ENCODE measurements at regions not wholly inside any gene's neighbourhood (a gene's known extent, or its start where the extent isn't known, plus 50 kb on each side); places are given as distances from the start of the nearest gene placed in this dataset.

DNA sequence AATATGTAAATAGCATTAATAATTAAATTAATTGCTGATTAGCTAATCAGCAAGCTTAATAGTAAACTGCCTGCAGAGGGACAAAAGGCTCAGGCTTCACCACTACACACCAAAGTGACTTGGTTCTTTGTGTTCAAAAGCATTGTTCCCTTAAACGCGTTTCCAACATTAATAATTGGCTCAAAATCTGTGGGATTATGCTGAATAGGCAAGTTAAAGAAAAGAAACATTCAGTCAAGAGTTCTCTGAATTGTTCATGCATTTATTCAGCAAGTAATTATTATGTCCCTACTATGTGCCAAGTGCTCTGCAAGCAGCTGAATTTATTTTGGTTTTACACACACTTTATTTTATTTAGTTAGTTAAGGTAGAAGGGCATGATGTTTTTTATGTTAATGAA is 558.5 kb upstream of the ARRDC4 start:
- DNase-seq: no peak

DNA sequence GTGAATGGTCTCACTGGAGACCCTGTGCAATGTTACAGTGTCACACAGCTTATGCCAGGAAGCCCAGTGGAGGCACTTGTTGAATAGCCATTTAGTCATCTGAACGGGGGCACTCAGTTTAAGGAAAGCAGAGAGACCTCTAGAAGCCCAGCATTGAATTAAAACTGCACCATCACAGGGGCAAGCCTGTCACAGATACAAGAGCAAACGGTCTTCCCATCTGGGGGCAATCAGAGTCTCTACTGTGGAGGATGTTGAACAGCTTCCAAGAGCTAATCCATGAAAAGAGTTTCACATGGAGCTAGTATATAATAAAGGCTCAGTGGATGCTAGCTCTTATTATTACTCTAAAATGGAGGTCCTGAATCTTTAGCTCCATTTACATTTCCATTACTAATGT is 553.7 kb upstream of the ARRDC4 start:
- DNase-seq: no peak

- DNase-seq: peak; percentile 2
Observed at GRCh38 chr15:97410897-97411575, 549.5 kb upstream of the ARRDC4 start.

DNA sequence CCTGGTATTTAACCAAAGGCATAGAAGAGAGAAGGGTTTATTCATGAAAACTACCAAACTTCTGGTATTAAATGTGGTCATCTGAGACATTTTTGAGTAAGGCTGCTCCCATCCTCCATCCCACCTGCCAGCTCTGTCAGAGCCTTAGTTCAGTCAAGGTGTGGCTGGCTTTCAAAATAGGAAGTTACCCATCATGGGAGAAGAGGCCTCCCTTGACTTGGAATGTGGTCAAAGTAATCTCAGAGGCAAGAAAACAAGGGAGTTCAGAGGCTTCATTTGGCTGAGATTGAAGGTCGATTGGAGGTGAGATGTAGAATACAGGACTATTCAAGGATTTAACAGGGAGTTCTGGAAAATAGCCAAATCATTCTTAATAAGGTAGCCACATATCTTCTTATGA is 540.4 kb upstream of the ARRDC4 start:
- DNase-seq: no peak

DNA sequence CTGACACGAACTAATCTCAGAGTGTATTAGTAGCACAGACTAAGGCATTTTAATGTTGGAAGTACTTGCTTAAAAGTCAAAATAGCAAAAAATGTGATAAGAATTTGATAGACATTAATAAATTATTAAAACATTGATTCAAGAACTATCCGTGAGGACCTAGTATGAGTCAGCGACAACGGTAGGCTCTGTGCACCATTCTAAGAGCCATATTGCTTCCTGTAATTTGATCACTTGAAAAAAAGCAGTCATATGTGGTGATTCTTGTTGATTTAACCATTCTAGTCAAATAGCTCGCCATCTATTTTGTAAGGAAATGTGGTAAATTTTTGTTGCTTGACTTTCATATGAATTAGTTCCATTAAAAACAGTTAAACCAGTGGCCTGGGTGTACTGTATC is 534.9 kb upstream of the ARRDC4 start:
- no peak for DNase-seq

GRCh38 chr15:97443101-97443500 is 517.4 kb upstream of the ARRDC4 start:
- DNase-seq: no peak

DNA sequence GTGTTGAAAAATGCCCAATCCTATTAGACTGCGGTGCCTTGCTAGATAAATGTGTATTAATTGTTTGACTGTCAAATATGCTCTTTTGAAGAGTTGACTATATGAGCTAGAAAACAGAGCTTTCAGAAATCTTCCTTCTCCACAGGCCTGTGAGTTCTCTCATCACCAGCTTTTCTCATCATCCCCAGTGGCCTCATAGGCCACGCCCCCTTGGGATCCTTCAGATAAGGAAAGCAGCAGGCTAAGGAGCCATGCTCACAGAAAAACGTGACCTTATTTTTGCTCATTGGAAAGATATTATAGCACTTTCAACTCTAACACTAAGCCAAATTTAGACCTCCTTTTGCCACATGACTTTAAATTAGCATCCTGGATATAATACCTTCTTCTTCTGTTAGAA is 514.4 kb upstream of the ARRDC4 start:
- DNase-seq: no peak

GRCh38 chr15:97456521-97457202 is 503.8 kb upstream of the ARRDC4 start:
- DNase-seq: no peak

DNA sequence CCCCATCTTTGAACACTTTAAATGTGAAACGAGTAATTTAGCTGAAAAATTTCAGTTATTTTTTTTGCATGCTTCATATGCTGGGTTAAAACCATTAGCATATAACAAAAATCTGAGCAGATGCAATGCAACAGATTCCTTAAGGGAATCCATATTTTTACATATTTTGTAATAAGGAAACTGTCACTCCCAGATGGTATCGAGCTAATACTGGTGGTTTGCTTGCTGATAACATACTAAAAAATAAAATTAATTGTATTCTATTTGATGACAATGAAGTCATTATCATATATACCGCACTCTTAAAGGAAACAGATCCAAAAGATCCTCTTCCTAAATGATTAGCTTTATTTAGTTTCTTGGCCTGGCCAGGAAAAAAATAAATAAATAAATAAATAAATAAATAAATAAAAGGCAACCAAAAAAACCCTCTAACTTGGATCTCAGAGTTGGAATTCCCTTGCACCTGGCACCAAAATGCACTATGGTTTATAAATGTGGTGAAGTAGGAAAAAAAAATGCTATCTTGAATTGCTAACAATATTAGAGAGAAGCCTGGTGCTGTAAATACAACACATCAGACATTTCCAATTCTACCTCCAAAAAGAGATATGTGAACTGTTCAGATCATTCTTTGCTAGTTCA is 503.2 kb upstream of the ARRDC4 start:
- no peak for DNase-seq

DNA sequence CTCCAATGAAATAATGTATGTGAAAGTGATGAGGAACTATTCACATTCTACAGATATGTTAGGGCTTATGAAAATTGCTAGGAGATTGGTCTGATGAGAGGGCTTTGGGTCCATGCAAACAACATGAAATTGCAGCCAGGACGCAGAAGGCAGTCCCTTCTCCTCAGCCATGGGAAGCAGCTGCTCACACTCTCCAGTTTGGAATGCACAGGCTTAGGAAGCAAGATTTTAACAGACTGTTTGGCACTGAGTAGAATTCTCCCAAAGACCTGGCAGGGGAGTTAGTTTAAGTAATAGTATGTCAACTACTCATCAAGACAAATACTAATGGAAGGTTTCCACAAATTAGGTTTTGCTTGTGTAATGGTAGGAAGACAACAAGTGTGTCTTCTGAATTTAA is 500.7 kb upstream of the ARRDC4 start:
- no peak for DNase-seq

GRCh38 chr15:97461226-97461625 is 499.3 kb upstream of the ARRDC4 start:
- no peak for DNase-seq

- no peak for DNase-seq
Observed at GRCh38 chr15:97463696-97464095, 496.8 kb upstream of the ARRDC4 start.

GRCh38 chr15:97470417-97470816 is 490.1 kb upstream of the ARRDC4 start:
- no peak for DNase-seq

- DNase-seq: no peak
Observed at GRCh38 chr15:97473627-97474026, 486.9 kb upstream of the ARRDC4 start.

GRCh38 chr15:97479957-97480356 is 480.5 kb upstream of the ARRDC4 start:
- peak; percentile 81 for DNase-seq

DNA sequence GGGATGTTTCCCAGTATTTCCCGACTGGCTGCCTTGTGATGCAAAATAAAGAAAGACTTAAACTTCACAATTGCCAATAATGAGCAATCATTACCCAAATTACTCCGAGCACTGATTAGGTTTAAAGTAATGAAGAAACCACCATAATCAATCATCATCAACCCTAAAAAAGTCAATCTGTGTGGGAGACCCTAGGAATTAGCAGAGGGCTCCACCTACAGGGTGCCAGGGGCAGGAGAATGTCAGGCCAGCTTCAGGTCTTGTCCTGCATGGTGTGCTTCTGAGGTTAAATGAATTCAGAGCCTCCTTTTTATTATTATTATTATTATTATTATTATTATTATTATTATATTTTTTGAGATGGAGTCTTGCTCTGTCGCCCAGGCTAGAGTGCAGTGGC is 478.0 kb upstream of the ARRDC4 start:
- no peak for DNase-seq

DNA sequence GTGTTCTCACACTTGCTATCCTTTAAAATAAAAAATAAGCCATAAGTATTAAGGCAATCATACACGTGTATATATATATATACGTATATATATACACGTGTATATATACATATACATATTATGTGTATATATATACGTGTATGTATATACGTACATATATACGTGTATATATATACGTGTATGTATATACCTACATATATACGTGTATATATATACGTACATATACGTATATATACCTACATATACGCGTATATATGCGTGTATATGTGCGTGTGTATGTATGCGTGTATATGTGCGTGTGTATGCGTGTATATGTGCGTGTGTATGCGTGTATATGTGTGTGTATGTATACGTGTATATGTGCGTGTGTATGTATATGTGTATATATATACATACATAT is 477.3 kb upstream of the ARRDC4 start:
- no peak for DNase-seq

DNA sequence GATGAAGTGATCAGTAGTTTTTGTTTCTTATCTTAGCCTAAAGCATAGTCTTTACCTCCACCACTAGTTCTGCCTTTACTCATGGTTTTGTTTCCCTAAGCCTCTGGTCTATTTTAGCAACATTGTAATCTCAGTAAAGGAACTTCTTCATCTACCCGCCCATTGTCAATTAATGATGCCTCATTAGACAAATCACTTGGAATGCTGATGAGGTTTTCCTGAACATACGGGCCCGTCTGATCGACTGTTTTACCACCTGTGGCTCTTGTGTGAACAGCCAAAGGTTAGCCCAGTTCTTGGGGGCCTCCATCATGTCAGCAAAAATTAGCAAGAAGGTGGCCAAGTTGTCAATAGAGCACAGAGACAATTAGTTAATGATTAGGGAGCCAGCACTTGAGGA is 470.1 kb upstream of the ARRDC4 start:
- DNase-seq: peak; percentile 26

GRCh38 chr15:97501291-97501690 is 459.2 kb upstream of the ARRDC4 start:
- DNase-seq: peak; percentile 98

- no peak for DNase-seq
Observed at GRCh38 chr15:97502038-97502437, 458.5 kb upstream of the ARRDC4 start.

GRCh38 chr15:97504031-97504792 is 456.3 kb upstream of the ARRDC4 start:
- peak; percentile 95 for DNase-seq

- DNase-seq: peak; percentile 21
Observed at GRCh38 chr15:97517737-97518136, 442.8 kb upstream of the ARRDC4 start.

DNA sequence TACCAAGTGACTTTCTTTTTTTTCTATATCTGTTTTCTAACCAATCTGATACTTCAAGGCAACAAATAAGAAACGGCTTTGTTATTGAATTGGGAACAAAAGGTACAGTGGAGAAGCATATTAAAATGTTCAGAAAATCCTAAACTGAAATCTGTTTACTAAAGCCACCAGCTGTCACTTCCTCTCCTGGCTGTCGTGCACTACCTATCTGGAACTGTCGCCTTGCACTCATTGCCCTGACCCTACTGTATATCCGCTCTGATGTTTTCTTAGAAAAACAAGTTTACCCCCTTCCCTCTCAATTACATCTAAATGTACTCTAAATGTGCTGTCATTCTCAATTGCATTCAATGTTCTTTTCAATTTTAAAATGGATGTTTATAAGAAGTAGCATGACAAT is 439.8 kb upstream of the ARRDC4 start:
- no peak for DNase-seq

All from MV-4-11 (cell line).